GM23338 (cell line): ENCODE measurements at regions not wholly inside any gene's neighbourhood (a gene's known extent, or its start where the extent isn't known, plus 50 kb on each side); places are given as distances from the start of the nearest gene placed in this dataset.
A peak's percentile ranks its signal among the peaks of the same experiment; 100 is the strongest.

Experiments
- ATAC-seq: fragments of 200-7000 bp; cut with Tn5 transposase; 3 replicates; pipeline ENCODE4 v1.9.1; 2020
- DNase-seq: peaks from one replicate; pipeline ENCODE4 v3.0.0-alpha.2; 2015; ENCODE audit warnings: low spot score
- H2AFZ ChIP-seq: fragments of 200-600 bp; sonication (generic); 2 replicates; pipeline ENCODE4 v1.8.0; 2016; ENCODE audit warnings: antibody characterized with exemption, mild to moderate bottlenecking, moderate library complexity
- H3F3A ChIP-seq: fragments of 200-600 bp; sonication (generic); replicated peaks from 2 replicates; pipeline ENCODE4 v1.8.0; 2017; ENCODE audit warnings: antibody characterized with exemption, mixed run types, low read depth
- H3K27ac ChIP-seq: fragments of 200-600 bp; sonication (generic); 2 replicates; pipeline ENCODE4 v1.6.1; 2016; ENCODE audit warnings: low read depth
- H3K27me3 ChIP-seq: fragments of 200-600 bp; sonication (generic); 2 replicates; pipeline ENCODE4 v1.8.0; 2016; ENCODE audit warnings: mild to moderate bottlenecking, mixed run types, moderate library complexity; ENCODE audit not compliant: insufficient read depth
- H3K36me3 ChIP-seq: fragments of 200-600 bp; sonication (generic); 2 replicates; pipeline ENCODE4 v1.8.0; 2016; ENCODE audit warnings: mild to moderate bottlenecking; ENCODE audit not compliant: insufficient read depth
- H3K4me1 ChIP-seq: fragments of 200-600 bp; sonication (generic); 2 replicates; pipeline ENCODE4 v1.8.0; 2016; ENCODE audit warnings: mild to moderate bottlenecking, moderate library complexity; ENCODE audit not compliant: insufficient read depth
- H3K4me2 ChIP-seq: fragments of 200-600 bp; sonication (generic); 2 replicates; pipeline ENCODE4 v1.7.1; 2017; ENCODE audit warnings: mixed run types
- H3K4me3 ChIP-seq: fragments of 200-600 bp; sonication (generic); 2 replicates; pipeline ENCODE4 v1.6.1; 2016; ENCODE audit warnings: mixed run types
- H3K79me2 ChIP-seq: fragments of 200-600 bp; sonication (generic); replicated peaks from 2 replicates; pipeline ENCODE4 v1.8.0; 2017; ENCODE audit warnings: mild to moderate bottlenecking; ENCODE audit not compliant: insufficient read depth
- H3K9me2 ChIP-seq: fragments of 200-600 bp; sonication (generic); 2 replicates; pipeline ENCODE4 v1.8.0; 2017; ENCODE audit not compliant: insufficient read depth
- H4K20me1 ChIP-seq: fragments of 200-600 bp; sonication (generic); replicated peaks from 2 replicates; pipeline ENCODE4 v1.8.0; 2017; ENCODE audit warnings: mild to moderate bottlenecking; ENCODE audit not compliant: insufficient read depth
- H3K27ac Mint-ChIP-seq: 2 replicates; pipeline ENCODE4 v1.8.0; 2020; ENCODE audit warnings: inconsistent platforms, mild to moderate bottlenecking, moderate library complexity, mixed read lengths
- H3K27me3 Mint-ChIP-seq: 3 replicates; pipeline ENCODE4 v1.8.0; 2022; ENCODE audit warnings: low read depth, mild to moderate bottlenecking, moderate library complexity, mixed read lengths, inconsistent platforms; ENCODE audit not compliant: insufficient read depth, poor library complexity
- H3K36me3 Mint-ChIP-seq: 3 replicates; pipeline ENCODE4 v1.8.0; 2021; ENCODE audit warnings: low read depth, mild to moderate bottlenecking, inconsistent platforms, moderate library complexity, mixed read lengths
- H3K4me1 Mint-ChIP-seq: 3 replicates; pipeline ENCODE4 v1.8.0; 2020; ENCODE audit warnings: mild to moderate bottlenecking, inconsistent platforms, mixed read lengths
- H3K4me3 Mint-ChIP-seq: 3 replicates; pipeline ENCODE4 v1.8.0; 2021; ENCODE audit warnings: moderate library complexity, mild to moderate bottlenecking, inconsistent platforms, mixed read lengths
- H3K9me3 Mint-ChIP-seq: 3 replicates; pipeline ENCODE4 v1.8.0; 2020; ENCODE audit warnings: moderate library complexity, mild to moderate bottlenecking, inconsistent platforms, mixed read lengths
- CREB1 ChIP-seq: fragments of 250-450 bp; sonication (Bioruptor Pico); IDR thresholded peaks from 2 replicates; pipeline ENCODE4 v1.5.0; 2020; ENCODE audit warnings: low read depth, mild to moderate bottlenecking, moderate library complexity
- CTCF ChIP-seq, 2 experiments: fragments of 200-600 bp in 1 of 2; sonication (generic) in 1 of 2; conservative IDR thresholded peaks; 2 replicates each; pipeline versions ENCODE4 v1.5.1 to v1.6.1; 2016 to 2017; ENCODE audit warnings: antibody characterized with exemption in 2 of 2, low read depth in 2 of 2, mild to moderate bottlenecking in 2 of 2, moderate library complexity in 1 of 2
- EZH2 ChIP-seq: fragments of 200-600 bp; sonication (generic); IDR thresholded peaks from one replicate; pipeline ENCODE4 v1.8.0; 2017; ENCODE audit warnings: antibody characterized with exemption, mild to moderate bottlenecking, low read depth; ENCODE audit not compliant: unreplicated experiment
- EZH2phosphoT487 ChIP-seq: fragments of 200-600 bp; sonication (generic); IDR thresholded peaks from one replicate; pipeline ENCODE4 v1.8.1; 2018; ENCODE audit warnings: antibody characterized with exemption; ENCODE audit not compliant: unreplicated experiment
- JUNB ChIP-seq: IDR thresholded peaks from one replicate; pipeline ENCODE4 v1.6.1; 2016; ENCODE audit warnings: antibody characterized with exemption; ENCODE audit not compliant: unreplicated experiment
- NANOG ChIP-seq: IDR thresholded peaks from 2 replicates; pipeline ENCODE4 v1.6.1; 2016; ENCODE audit warnings: antibody characterized with exemption, borderline replicate concordance
- POLR2AphosphoS5 ChIP-seq: IDR thresholded peaks from 2 replicates; pipeline ENCODE4 v1.6.1; 2016; ENCODE audit warnings: antibody characterized with exemption, low read depth
- STAT1 ChIP-seq: IDR thresholded peaks from one replicate; pipeline ENCODE4 v1.6.1; 2016; ENCODE audit warnings: antibody characterized with exemption; ENCODE audit not compliant: unreplicated experiment
- ZNF114 ChIP-seq: fragments of 250-450 bp; sonication (Bioruptor Pico); IDR thresholded peaks from 2 replicates; pipeline ENCODE4 v1.5.0; 2020; ENCODE audit warnings: mild to moderate bottlenecking, moderate library complexity
- ZNF331 ChIP-seq: fragments of 250-450 bp; sonication (Bioruptor Pico); IDR thresholded peaks from 2 replicates; pipeline ENCODE4 v1.5.0; 2020; ENCODE audit warnings: low read depth, mild to moderate bottlenecking, moderate library complexity
- ZNF462 ChIP-seq: fragments of 250-450 bp; sonication (Bioruptor Pico); IDR thresholded peaks from 2 replicates; pipeline ENCODE4 v1.5.0; 2020; ENCODE audit warnings: mild to moderate bottlenecking, moderate library complexity
- TF ChIP-seq, protein P1 (sequence below): IDR thresholded peaks from one replicate; pipeline ENCODE4 v1.6.1; 2018; ENCODE audit warnings: antibody characterized with exemption; ENCODE audit not compliant: unreplicated experiment
- TF ChIP-seq, protein P2 (sequence below): IDR thresholded peaks from 2 replicates; pipeline ENCODE4 v1.6.1; 2016; ENCODE audit warnings: antibody characterized with exemption

GRCh38 chr15:35986191-35986721, 440.3 kb upstream of the DPH6 start:
- ATAC-seq (no peak), DNase-seq (no peak)
- Mint-ChIP-seq H3K27me3 (no peaks in the 10 kb centered on the region), H3K36me3 (no peaks in the 10 kb centered on the region), H3K27ac (no peak overlapping the region), H3K4me3 (no peak overlapping the region), H3K9me3 (no peaks in the 10 kb centered on the region), H3K4me1 (0 out of 3 replicates have a peak, but pooled peaks cover 2% of the 10 kb centered on the region)
- Histone ChIP-seq H3F3A (no peaks in the 10 kb centered on the region), H3K27ac (no peak overlapping the region), H3K4me2 (no peak overlapping the region), H2AFZ (0 out of 2 replicates have a peak overlapping the region, but pooled peaks have one; percentile 57), H3K36me3 (no peaks in the 10 kb centered on the region), H3K27me3 (no peaks in the 10 kb centered on the region), H3K9me2 (no peaks in the 10 kb centered on the region), H3K4me3 (no peak overlapping the region), H3K4me1 (no peaks in the 10 kb centered on the region), H3K79me2 (no peaks in the 10 kb centered on the region), H4K20me1 (no peaks in the 10 kb centered on the region)
- TF ChIP-seq STAT1 (no peak), ZNF462 (CRISPR knock-in tag) (no peak), ZNF331 (CRISPR knock-in tag) (no peak), ZNF114 (CRISPR knock-in tag) (no peak), POLR2AphosphoS5 (no peak), CREB1 (no peak), EZH2phosphoT487 (no peak), CTCF (conservative IDR thresholded peaks at IDR 0.05; ENCODE audit: low read depth in 2 of 2) (no peak), NANOG (no peak), EZH2 (no peak), JUNB (no peak)
- TF ChIP-seq, protein P1, sequence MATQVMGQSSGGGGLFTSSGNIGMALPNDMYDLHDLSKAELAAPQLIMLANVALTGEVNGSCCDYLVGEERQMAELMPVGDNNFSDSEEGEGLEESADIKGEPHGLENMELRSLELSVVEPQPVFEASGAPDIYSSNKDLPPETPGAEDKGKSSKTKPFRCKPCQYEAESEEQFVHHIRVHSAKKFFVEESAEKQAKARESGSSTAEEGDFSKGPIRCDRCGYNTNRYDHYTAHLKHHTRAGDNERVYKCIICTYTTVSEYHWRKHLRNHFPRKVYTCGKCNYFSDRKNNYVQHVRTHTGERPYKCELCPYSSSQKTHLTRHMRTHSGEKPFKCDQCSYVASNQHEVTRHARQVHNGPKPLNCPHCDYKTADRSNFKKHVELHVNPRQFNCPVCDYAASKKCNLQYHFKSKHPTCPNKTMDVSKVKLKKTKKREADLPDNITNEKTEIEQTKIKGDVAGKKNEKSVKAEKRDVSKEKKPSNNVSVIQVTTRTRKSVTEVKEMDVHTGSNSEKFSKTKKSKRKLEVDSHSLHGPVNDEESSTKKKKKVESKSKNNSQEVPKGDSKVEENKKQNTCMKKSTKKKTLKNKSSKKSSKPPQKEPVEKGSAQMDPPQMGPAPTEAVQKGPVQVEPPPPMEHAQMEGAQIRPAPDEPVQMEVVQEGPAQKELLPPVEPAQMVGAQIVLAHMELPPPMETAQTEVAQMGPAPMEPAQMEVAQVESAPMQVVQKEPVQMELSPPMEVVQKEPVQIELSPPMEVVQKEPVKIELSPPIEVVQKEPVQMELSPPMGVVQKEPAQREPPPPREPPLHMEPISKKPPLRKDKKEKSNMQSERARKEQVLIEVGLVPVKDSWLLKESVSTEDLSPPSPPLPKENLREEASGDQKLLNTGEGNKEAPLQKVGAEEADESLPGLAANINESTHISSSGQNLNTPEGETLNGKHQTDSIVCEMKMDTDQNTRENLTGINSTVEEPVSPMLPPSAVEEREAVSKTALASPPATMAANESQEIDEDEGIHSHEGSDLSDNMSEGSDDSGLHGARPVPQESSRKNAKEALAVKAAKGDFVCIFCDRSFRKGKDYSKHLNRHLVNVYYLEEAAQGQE: no peak
- TF ChIP-seq, protein P2, sequence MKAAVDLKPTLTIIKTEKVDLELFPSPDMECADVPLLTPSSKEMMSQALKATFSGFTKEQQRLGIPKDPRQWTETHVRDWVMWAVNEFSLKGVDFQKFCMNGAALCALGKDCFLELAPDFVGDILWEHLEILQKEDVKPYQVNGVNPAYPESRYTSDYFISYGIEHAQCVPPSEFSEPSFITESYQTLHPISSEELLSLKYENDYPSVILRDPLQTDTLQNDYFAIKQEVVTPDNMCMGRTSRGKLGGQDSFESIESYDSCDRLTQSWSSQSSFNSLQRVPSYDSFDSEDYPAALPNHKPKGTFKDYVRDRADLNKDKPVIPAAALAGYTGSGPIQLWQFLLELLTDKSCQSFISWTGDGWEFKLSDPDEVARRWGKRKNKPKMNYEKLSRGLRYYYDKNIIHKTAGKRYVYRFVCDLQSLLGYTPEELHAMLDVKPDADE: no peak
